Sigmoid colon (tissue), 6 donors: ENCODE measurements at regions not wholly inside any gene's neighbourhood (a gene's known extent, or its start where the extent isn't known, plus 50 kb on each side); places are given as distances from the start of the nearest gene placed in this dataset.
A peak's percentile ranks its signal among the peaks of the same experiment; 100 is the strongest.

Experiments used
- DNase-seq: peaks from one replicate; pipeline ENCODE4 v3.0.0-alpha.2; 2019
- H3K27ac ChIP-seq, 4 donors: fragments of 200-600 bp; sonication (generic); one replicate each; pipeline ENCODE4 v1.5.1; 2016 to 2019; ENCODE audit warnings: mild to moderate bottlenecking in 1 of 4
- H3K27me3 ChIP-seq, 3 donors: fragments of 200-600 bp; sonication (generic); one replicate each; pipeline ENCODE4 v1.5.1; 2019; ENCODE audit warnings: mild to moderate bottlenecking in 1 of 3
- H3K36me3 ChIP-seq, 4 donors: fragments of 200-600 bp; sonication (generic); one replicate each; pipeline ENCODE4 v1.5.1; 2016 to 2019
- H3K4me1 ChIP-seq, 4 donors: fragments of 200-600 bp; sonication (generic); one replicate each; pipeline ENCODE4 v1.5.1; 2017 to 2019
- H3K4me3 ChIP-seq, 4 donors: fragments of 200-600 bp; sonication (generic); one replicate each; pipeline ENCODE4 v1.5.1; 2017 to 2019; ENCODE audit warnings: mild to moderate bottlenecking in 2 of 4, moderate library complexity in 1 of 4
- H3K9me3 ChIP-seq, 4 donors: fragments of 200-600 bp in 3 of 4; sonication (generic) in 3 of 4; one replicate each; pipeline versions ENCODE4 v1.5.1 to v1.6.1; 2013 to 2019
- EP300 ChIP-seq, 4 donors: sonication (generic); formaldehyde crosslinking; IDR thresholded peaks; one replicate each; pipeline ENCODE4 v1.6.1; 2017; ENCODE audit warnings: antibody characterized with exemption in 4 of 4
- POLR2A ChIP-seq, 2 donors: fragments of 450-650 bp; IDR thresholded peaks; one replicate each; pipeline ENCODE4 v1.6.1; 2016; ENCODE audit warnings: antibody characterized with exemption in 2 of 2, mild to moderate bottlenecking in 2 of 2, moderate library complexity in 2 of 2
- POLR2AphosphoS5 ChIP-seq, 4 donors: sonication (generic); formaldehyde crosslinking; IDR thresholded peaks; one replicate each; pipeline ENCODE4 v1.6.1; 2017; ENCODE audit warnings: antibody characterized with exemption in 4 of 4
- WGBS, 2 donors: extraction: QIAGEN DNeasy Blood & Tissue Kit; methylation state at CpG; one replicate each; pipeline ENCODE4 v1.1.7; 2013; 5-methylcytosine and 5-hydroxymethylcytosine counted together
- intact Hi-C: fragments of 100-400 bp; cut with DNase I; formaldehyde crosslinking; loops from one replicate; pipeline ENCODE4 v1.15.1; 2023
- TF ChIP-seq, protein P1 (sequence below), 4 experiments: fragments of 450-650 bp in 3 of 4; fragments of 200-600 bp in 1 of 4; IDR thresholded peaks; one replicate each; pipeline ENCODE4 v1.5.1; 2016 to 2019; ENCODE audit warnings: antibody characterized with exemption in 4 of 4, mild to moderate bottlenecking in 3 of 4, moderate library complexity in 2 of 4
- donor health status: healthy with polysubstance abuse.
- donor health status: healthy.

DNA sequence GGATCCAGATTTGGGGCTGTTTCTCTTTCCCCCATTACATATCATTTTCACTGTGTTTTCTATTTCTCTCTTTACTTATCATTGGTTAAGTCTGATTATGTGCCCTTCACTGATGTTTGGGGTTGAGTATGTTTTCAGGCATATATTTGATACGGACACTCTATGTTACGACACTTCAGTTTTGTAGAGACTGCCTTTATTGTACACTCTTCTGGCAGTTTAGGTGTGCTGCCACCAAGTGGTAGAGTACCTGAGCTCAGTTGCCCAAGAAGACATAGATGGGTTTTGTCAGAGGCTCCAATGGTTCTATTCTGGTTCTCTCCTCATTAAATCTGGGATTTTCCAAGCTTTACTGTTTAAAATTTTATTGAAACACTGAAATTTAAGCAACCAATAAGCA lies 255.0 kb upstream of the ROPN1 start:
- DNase-seq: no peak
- Histone ChIP-seq H3K4me3 (no peak overlapping the region), H3K27ac (peak overlapping the region in 1 of 4 donors; percentile 83), H3K27me3 (no peaks in the 10 kb centered on the region), H3K9me3 (no peaks in the 10 kb centered on the region), H3K4me1 (peaks cover 0 to 27% (median 17%) of the 10 kb centered on the region in 4 donors), H3K36me3 (no peaks in the 10 kb centered on the region)
- WGBS, 2 donors: 81 to 93% methylated on average over 2 of the region's 2 CpGs
- TF ChIP-seq, protein P1, sequence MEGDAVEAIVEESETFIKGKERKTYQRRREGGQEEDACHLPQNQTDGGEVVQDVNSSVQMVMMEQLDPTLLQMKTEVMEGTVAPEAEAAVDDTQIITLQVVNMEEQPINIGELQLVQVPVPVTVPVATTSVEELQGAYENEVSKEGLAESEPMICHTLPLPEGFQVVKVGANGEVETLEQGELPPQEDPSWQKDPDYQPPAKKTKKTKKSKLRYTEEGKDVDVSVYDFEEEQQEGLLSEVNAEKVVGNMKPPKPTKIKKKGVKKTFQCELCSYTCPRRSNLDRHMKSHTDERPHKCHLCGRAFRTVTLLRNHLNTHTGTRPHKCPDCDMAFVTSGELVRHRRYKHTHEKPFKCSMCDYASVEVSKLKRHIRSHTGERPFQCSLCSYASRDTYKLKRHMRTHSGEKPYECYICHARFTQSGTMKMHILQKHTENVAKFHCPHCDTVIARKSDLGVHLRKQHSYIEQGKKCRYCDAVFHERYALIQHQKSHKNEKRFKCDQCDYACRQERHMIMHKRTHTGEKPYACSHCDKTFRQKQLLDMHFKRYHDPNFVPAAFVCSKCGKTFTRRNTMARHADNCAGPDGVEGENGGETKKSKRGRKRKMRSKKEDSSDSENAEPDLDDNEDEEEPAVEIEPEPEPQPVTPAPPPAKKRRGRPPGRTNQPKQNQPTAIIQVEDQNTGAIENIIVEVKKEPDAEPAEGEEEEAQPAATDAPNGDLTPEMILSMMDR (IDR thresholded peaks at IDR 0.05): peak in 2 of 4 experiments; percentile 13 to 16
- no peak for TF ChIP-seq POLR2A (IDR thresholded peaks at IDR 0.05)
- no peak for TF ChIP-seq EP300 (IDR thresholded peaks at IDR 0.05)
- no peak for TF ChIP-seq POLR2AphosphoS5 (IDR thresholded peaks at IDR 0.05)
- intact Hi-C loops: no loop called here

DNA sequence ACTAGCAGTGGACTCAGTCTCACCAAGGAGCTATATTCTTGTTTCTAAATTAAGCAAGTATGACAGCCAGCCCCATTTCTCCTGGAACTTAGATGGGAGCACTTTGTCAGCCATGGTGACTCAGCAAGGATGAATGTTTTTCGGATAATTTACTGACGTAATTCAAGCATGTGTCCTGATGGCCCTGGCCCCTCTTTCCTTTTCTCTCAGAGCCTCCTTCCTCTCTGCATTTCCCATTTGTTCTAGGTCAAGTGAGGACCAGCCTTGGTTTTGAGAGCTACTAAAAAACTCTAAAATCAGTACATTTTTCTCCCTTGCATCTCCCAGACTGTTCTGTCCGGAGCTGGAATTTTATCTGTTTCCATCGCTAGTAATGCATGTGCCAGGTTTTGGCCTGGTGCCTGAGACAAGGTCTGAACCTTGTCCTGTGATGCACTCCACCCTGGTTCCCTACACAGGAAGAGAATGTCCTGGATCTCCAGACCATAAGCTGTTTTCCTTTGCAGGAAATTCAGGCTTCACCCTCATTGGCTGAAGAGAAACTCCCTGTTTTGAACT lies 256.6 kb upstream of the ROPN1 start:
- TF ChIP-seq EP300 (IDR thresholded peaks at IDR 0.05) (peak in 1 of 4 donors; percentile 29), POLR2AphosphoS5 (IDR thresholded peaks at IDR 0.05) (peak in 3 of 4 donors; percentile 39 to 62 (median 47))
- TF ChIP-seq, protein P1 (IDR thresholded peaks at IDR 0.05): no peak
- Histone ChIP-seq H3K27me3 (no peaks in the 10 kb centered on the region), H3K9me3 (no peaks in the 10 kb centered on the region), H3K27ac (peak overlapping the region; percentile 70 to 83 (median 76)), H3K4me3 (no peak overlapping the region), H3K36me3 (no peaks in the 10 kb centered on the region), H3K4me1 (peaks cover 0 to 27% (median 17%) of the 10 kb centered on the region in 4 donors)
- intact Hi-C loops: no loop called here
- 10 to 38% methylated on average over 4 of the region's 4 CpGs for WGBS, 2 donors
- DNase-seq: peak; percentile 70

DNA sequence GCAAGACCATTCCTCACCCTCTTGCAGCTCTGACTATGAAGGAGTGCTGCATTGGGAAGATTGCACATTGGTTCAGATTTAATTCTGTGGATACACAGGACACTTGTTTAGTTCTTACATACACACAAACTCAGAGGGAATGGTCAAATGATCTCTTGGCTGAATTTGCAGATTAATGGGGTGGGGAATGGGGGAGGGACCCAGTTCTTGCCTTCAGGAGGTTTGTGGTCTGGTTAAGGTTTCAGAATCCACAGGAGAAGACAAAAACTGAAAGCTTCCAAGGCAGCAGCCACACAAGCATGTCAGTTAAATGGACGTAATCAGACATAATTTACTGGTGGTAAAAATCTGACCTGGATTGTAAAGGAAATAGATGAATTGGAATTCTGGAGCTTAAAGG lies 257.1 kb upstream of the ROPN1 start:
- H3K4me1 ChIP-seq: peaks cover 0 to 27% (median 17%) of the 10 kb centered on the region in 4 donors
- H3K27ac ChIP-seq: peak overlapping the region; percentile 33 to 83 (median 75)
- H3K36me3 ChIP-seq: no peaks in the 10 kb centered on the region
- intact Hi-C loops: no loop called here
- TF ChIP-seq POLR2A (IDR thresholded peaks at IDR 0.05) (no peak), EP300 (IDR thresholded peaks at IDR 0.05) (no peak), POLR2AphosphoS5 (IDR thresholded peaks at IDR 0.05) (no peak)
- TF ChIP-seq, protein P1 (IDR thresholded peaks at IDR 0.05): no peak
- no peak for DNase-seq
- no peak overlapping the region for H3K4me3 ChIP-seq
- no peaks in the 10 kb centered on the region for H3K27me3 ChIP-seq
- no peaks in the 10 kb centered on the region for H3K9me3 ChIP-seq
- 26 to 59% methylated on average over 1 of the region's 1 CpG for WGBS, 2 donors

DNA sequence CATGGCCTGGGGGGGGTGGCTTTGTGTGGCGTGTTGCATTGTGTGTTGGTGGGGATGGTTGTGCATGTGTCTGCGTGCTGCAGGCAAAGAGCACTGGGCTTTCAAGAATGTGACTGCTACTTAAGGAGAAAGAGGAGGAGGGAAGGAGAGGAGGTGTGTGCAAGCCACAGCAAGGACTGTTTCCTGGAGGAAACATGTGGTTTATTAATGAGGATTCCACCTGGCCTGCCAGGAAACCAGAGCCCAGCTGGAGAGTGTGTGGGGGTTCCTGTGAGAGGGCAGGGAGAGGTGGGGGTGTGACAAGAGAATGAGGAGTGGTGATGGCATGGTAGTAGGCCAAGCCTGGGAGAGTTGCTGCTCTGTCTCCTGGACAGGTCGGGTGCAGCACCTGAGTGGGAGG lies 258.1 kb upstream of the ROPN1 start:
- WGBS, 2 donors: 44 to 83% methylated on average over 3 of the region's 3 CpGs
- H3K9me3 ChIP-seq: no peaks in the 10 kb centered on the region
- peak overlapping the region in 2 of 4 donors; percentile 80 to 83 for H3K27ac ChIP-seq
- TF ChIP-seq POLR2AphosphoS5 (IDR thresholded peaks at IDR 0.05) (no peak), EP300 (IDR thresholded peaks at IDR 0.05) (no peak), POLR2A (IDR thresholded peaks at IDR 0.05) (no peak)
- TF ChIP-seq, protein P1 (IDR thresholded peaks at IDR 0.05): no peak
- no peaks in the 10 kb centered on the region for H3K27me3 ChIP-seq
- H3K36me3 ChIP-seq: no peaks in the 10 kb centered on the region
- no peak for DNase-seq
- H3K4me3 ChIP-seq: no peak overlapping the region
- intact Hi-C loops: no loop called here
- peaks cover 0 to 27% (median 17%) of the 10 kb centered on the region in 4 donors for H3K4me1 ChIP-seq

DNA sequence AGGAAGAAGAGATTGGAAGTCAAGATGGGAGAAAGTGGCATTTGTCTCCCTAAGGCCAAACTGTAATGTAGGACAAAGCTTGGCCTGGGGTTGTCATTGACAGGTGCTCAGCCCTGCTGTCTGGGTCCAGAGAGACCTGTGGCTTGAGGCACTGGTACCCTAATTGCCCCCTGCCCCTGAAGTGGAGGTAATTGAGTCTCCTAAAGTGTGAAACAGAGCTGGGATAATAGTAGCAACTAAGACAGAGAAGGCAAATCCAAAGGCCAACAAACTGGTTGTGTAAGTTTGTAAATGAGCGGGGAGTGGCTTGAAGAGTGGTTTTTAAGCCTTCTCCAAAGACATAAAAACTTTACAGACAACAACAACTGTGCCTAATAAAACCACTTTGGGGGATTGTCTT lies 264.2 kb upstream of the ROPN1 start:
- H3K9me3 ChIP-seq: no peaks in the 10 kb centered on the region
- H3K4me3 ChIP-seq: no peak overlapping the region
- H3K36me3 ChIP-seq: no peaks in the 10 kb centered on the region
- H3K27ac ChIP-seq: peak overlapping the region in 1 of 4 donors; percentile 4
- DNase-seq: no peak
- no peaks in the 10 kb centered on the region for H3K27me3 ChIP-seq
- H3K4me1 ChIP-seq: peaks cover 0 to 24% (median 12%) of the 10 kb centered on the region in 4 donors
- 39 to 79% methylated on average over 1 of the region's 1 CpG for WGBS, 2 donors
- TF ChIP-seq EP300 (IDR thresholded peaks at IDR 0.05) (no peak), POLR2AphosphoS5 (IDR thresholded peaks at IDR 0.05) (no peak), POLR2A (IDR thresholded peaks at IDR 0.05) (no peak)
- TF ChIP-seq, protein P1 (IDR thresholded peaks at IDR 0.05): no peak
- intact Hi-C loops: no loop called here
